Activated CD4-positive, alpha-beta T cell treated with anti-CD3 and anti-CD28 coated beads, Interleukin-2, amount 50 U/mL, for 16 hours (primary cell): ENCODE measurements at regions not wholly inside any gene's neighbourhood (a gene's known extent, or its start where the extent isn't known, plus 50 kb on each side); places are given as distances from the start of the nearest gene placed in this dataset.

ENCODE experiments used
- DNase-seq: peaks from one replicate; pipeline ENCODE4 v3.0.0-alpha.2; 2020

- no peak for DNase-seq
Measured at GRCh38 chr18:1983746-1984515, 587.4 kb downstream of the METTL4 start.

GRCh38 chr18:1993866-1994265 lies 577.4 kb downstream of the METTL4 start:
- DNase-seq = no peak

- DNase-seq = no peak
Measured at GRCh38 chr18:1994471-1994870, 576.8 kb downstream of the METTL4 start.

GRCh38 chr18:1995041-1995612 lies 576.2 kb downstream of the METTL4 start:
- no peak for DNase-seq

GRCh38 chr18:1998121-1998520 lies 573.2 kb downstream of the METTL4 start:
- no peak for DNase-seq

- no peak for DNase-seq
Measured at GRCh38 chr18:1999387-1999786, 571.9 kb downstream of the METTL4 start.

GRCh38 chr18:2002151-2002550 lies 569.2 kb downstream of the METTL4 start:
- no peak for DNase-seq

- DNase-seq = no peak
Measured at GRCh38 chr18:2002604-2003003, 568.7 kb downstream of the METTL4 start.

GRCh38 chr18:2009942-2010697 lies 561.2 kb downstream of the METTL4 start:
- DNase-seq = no peak

- no peak for DNase-seq
Measured at GRCh38 chr18:2027016-2027415, 544.3 kb downstream of the METTL4 start.

GRCh38 chr18:2027756-2028155 lies 543.5 kb downstream of the METTL4 start:
- DNase-seq = no peak

GRCh38 chr18:2028986-2029385 lies 542.3 kb downstream of the METTL4 start:
- DNase-seq = no peak

GRCh38 chr18:2030647-2031046 lies 540.7 kb downstream of the METTL4 start:
- no peak for DNase-seq

GRCh38 chr18:2032036-2032435 lies 539.3 kb downstream of the METTL4 start:
- DNase-seq = no peak

- no peak for DNase-seq
Measured at GRCh38 chr18:2035056-2035455, 536.2 kb downstream of the METTL4 start.

- no peak for DNase-seq
Measured at GRCh38 chr18:2036086-2036485, 535.2 kb downstream of the METTL4 start.

- DNase-seq = no peak
Measured at GRCh38 chr18:2040279-2040678, 531.0 kb downstream of the METTL4 start.

- DNase-seq = no peak
Measured at GRCh38 chr18:2049986-2050385, 521.3 kb downstream of the METTL4 start.

GRCh38 chr18:2050702-2051201 lies 520.6 kb downstream of the METTL4 start:
- DNase-seq = no peak

GRCh38 chr18:2053490-2054089 lies 517.7 kb downstream of the METTL4 start:
- no peak for DNase-seq

GRCh38 chr18:2059336-2059735 lies 512.0 kb downstream of the METTL4 start:
- no peak for DNase-seq

- no peak for DNase-seq
Measured at GRCh38 chr18:2060086-2060485, 511.2 kb downstream of the METTL4 start.

- no peak for DNase-seq
Measured at GRCh38 chr18:2070631-2071030, 500.7 kb downstream of the METTL4 start.
